ENCODE measurements at regions not wholly inside any gene's neighbourhood (a gene's known extent, or its start where the extent isn't known, plus 50 kb on each side); places are given as distances from the start of the nearest gene placed in this dataset.
"Not testable (repeated sequence)": the region's sequence is repeated elsewhere in the genome, so short reads cannot be mapped to it uniquely, and the experiment has no call there.

DNA sequence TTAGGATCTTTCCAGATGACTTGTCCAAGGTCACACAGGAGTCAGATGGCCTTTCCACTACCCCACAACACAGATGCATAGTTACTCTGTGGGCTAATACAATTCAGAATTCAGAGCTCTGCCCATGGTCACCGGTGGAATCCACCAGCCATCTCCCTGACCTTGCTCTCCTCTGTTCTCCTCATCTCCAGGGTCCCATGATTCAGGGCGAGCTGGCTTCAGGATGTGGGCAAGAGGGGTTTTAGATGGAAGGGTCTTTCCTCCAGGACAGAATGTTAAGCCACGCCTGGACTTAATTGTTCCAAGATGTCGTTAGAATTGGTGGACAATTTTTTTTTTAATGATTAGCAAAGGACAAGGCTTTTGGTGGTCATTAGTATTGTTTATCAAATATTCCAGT is 81.7 kb upstream of the LARP1 start (continued):
- TF ChIP-seq ZNF234 (CRISPR knock-in tag; conservative IDR thresholded peaks at IDR 0.05) (no peak), SNAPC4 (CRISPR knock-in tag; IDR thresholded peaks at IDR 0.05) (no peak), KMT2A (CRISPR knock-in tag; IDR thresholded peaks at IDR 0.05) (no peak), ZNF317 (CRISPR knock-in tag; IDR thresholded peaks at IDR 0.05) (no peak), RORA (CRISPR knock-in tag; IDR thresholded peaks at IDR 0.05) (no peak), ELF3 (CRISPR knock-in tag; IDR thresholded peaks at IDR 0.05) (no peak), KLF9 (CRISPR knock-in tag; IDR thresholded peaks at IDR 0.05; ENCODE audit: low read depth) (no peak)
- TF ChIP-seq, protein P1, sequence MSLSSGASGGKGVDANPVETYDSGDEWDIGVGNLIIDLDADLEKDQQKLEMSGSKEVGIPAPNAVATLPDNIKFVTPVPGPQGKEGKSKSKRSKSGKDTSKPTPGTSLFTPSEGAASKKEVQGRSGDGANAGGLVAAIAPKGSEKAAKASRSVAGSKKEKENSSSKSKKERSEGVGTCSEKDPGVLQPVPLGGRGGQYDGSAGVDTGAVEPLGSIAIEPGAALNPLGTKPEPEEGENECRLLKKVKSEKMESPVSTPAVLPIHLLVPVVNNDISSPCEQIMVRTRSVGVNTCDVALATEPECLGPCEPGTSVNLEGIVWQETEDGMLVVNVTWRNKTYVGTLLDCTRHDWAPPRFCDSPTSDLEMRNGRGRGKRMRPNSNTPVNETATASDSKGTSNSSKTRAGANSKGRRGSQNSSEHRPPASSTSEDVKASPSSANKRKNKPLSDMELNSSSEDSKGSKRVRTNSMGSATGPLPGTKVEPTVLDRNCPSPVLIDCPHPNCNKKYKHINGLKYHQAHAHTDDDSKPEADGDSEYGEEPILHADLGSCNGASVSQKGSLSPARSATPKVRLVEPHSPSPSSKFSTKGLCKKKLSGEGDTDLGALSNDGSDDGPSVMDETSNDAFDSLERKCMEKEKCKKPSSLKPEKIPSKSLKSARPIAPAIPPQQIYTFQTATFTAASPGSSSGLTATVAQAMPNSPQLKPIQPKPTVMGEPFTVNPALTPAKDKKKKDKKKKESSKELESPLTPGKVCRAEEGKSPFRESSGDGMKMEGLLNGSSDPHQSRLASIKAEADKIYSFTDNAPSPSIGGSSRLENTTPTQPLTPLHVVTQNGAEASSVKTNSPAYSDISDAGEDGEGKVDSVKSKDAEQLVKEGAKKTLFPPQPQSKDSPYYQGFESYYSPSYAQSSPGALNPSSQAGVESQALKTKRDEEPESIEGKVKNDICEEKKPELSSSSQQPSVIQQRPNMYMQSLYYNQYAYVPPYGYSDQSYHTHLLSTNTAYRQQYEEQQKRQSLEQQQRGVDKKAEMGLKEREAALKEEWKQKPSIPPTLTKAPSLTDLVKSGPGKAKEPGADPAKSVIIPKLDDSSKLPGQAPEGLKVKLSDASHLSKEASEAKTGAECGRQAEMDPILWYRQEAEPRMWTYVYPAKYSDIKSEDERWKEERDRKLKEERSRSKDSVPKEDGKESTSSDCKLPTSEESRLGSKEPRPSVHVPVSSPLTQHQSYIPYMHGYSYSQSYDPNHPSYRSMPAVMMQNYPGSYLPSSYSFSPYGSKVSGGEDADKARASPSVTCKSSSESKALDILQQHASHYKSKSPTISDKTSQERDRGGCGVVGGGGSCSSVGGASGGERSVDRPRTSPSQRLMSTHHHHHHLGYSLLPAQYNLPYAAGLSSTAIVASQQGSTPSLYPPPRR (CRISPR knock-in tag; IDR thresholded peaks at IDR 0.05; ENCODE audit: borderline replicate concordance): no peak

- not testable (repeated sequence) for BruUV-seq (replicated peaks)
These were observed 85.3 kb upstream of the LARP1 start for GRCh38 chr5:154669913-154670312.

More at GRCh38 chr5:154669913-154670312, 85.3 kb upstream of the LARP1 start:
- H3K4me3 ChIP-seq (replicated peaks in 1 of 3; ENCODE audit: insufficient read depth in 1 of 3, low read depth in 2 of 3, low read length in 3 of 3); POLR2A ChIA-PET; FAIRE-seq; ATAC-seq; H3K79me2 ChIP-seq (ENCODE audit: insufficient read depth, low read length); intact Hi-C loops (cut with micrococcal nuclease; ENCODE audit: unreplicated experiment); in situ Hi-C loops (cut with HindIII; ENCODE audit: extremely low pct_ligation_motif_present, low pct_unique_long_range_greater_than_20kb); H4K20me1 ChIP-seq (ENCODE audit: insufficient read depth, low read length); H2AFZ ChIP-seq (ENCODE audit: low read length); DNase-seq (ENCODE audit: low spot score); CTCF ChIA-PET (ENCODE audit: low intra/inter-chr PET ratio, low total read pairs); H3K4me1 ChIP-seq (ENCODE audit: insufficient read depth, low read length); H3K4me2 ChIP-seq (ENCODE audit: low read depth, low read length); H3K36me3 ChIP-seq (replicated peaks in 1 of 2; ENCODE audit: control insufficient read depth in 1 of 2, insufficient read depth in 2 of 2, low read length in 2 of 2); H3K27ac ChIP-seq (ENCODE audit: extremely low read length, insufficient read depth, low read length); H3K9ac ChIP-seq (ENCODE audit: insufficient read depth, low read depth, low read length); H3K27me3 ChIP-seq (ENCODE audit: control insufficient read depth in 1 of 2, insufficient read depth in 2 of 2, low read length in 2 of 2): not testable (repeated sequence)
- 64% methylated on average over 8 of the region's 8 CpGs for WGBS (ENCODE audit: low lambda C conversion rate)
- peaks cover 13% of the 10 kb centered on the region for H3K9me3 ChIP-seq (ENCODE audit: low read length)
